Mesodermal cell (in vitro differentiated cells): ENCODE measurements at regions not wholly inside any gene's neighbourhood (a gene's known extent, or its start where the extent isn't known, plus 50 kb on each side); places are given as distances from the start of the nearest gene placed in this dataset.
"Not testable (repeated sequence)": the region's sequence is repeated elsewhere in the genome, so short reads cannot be mapped to it uniquely, and the experiment has no call there.

ENCODE experiments used
- H3K27ac ChIP-seq: 2 replicates; pipeline ENCODE4 v1.7.0; 2013; ENCODE audit warnings: mild to moderate bottlenecking, low read depth, low read length, moderate library complexity; ENCODE audit not compliant: severe bottlenecking
- H3K36me3 ChIP-seq: 2 replicates; pipeline ENCODE4 v1.7.1; 2013; ENCODE audit warnings: mild to moderate bottlenecking, low read length, moderate library complexity; ENCODE audit not compliant: control insufficient read depth, insufficient read depth
- H3K4me1 ChIP-seq: one replicate; pipeline ENCODE4 v1.7.1; 2013; ENCODE audit warnings: mild to moderate bottlenecking, low read length; ENCODE audit not compliant: insufficient read depth, control insufficient read depth, poor library complexity, severe bottlenecking
- H3K4me3 ChIP-seq: 2 replicates; pipeline ENCODE4 v1.7.0; 2013; ENCODE audit warnings: low read length, control low read depth, mild to moderate bottlenecking; ENCODE audit not compliant: insufficient read depth, poor library complexity, severe bottlenecking; ENCODE audit errors: extremely low read depth
- H3K9me3 ChIP-seq: 2 replicates; pipeline ENCODE4 v1.7.1; 2013; ENCODE audit warnings: mild to moderate bottlenecking, low read length, moderate library complexity; ENCODE audit not compliant: control insufficient read depth
- WGBS, 2 experiments: methylation state at CpG; one replicate each; pipeline ENCODE4 v1.1.5; 2013; ENCODE audit warnings: missing lambda C conversion rate in 2 of 2; ENCODE audit not compliant: insufficient coverage in 2 of 2; 5-methylcytosine and 5-hydroxymethylcytosine counted together

DNA sequence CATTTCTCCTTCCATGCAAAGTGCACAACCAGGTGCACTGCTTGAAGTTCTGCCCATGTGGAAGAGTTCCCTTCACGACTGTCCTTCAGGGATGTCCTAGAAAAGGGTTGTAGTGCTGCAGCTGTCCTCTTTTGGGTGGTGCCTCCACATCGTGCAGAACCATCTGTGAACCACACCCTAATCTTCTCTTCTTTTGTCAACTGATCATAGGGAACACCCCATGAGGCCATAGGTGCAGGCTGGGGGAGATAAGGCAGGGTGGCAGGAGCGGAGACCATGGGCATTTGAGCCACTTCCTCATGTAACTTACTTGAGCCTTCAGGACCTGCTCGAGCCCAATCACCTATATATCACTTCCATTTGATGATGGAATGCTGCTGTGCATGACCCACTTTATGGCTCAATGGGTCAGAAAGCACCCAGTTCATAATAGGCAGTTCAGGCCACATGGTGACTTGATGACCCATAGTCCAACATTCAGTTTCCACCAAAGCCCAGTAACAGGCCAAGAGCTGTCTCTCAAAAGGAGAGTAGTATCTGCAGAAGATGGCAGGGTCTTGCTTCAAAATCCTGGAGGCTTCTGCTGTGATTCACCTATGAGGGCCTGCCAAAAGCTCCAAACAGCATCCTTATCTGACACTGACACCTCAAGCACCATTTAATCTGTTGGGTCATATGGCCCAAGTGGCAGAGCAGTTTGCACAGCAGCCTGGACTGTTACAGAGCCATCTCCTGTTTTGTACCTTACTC is 84.7 kb upstream of the CYRIA start:
- no peak overlapping the region for H3K4me3 ChIP-seq
- H3K36me3 ChIP-seq = no peaks in the 10 kb centered on the region
- H3K27ac ChIP-seq = no peak overlapping the region
- H3K4me1 ChIP-seq = peaks cover 4% of the 10 kb centered on the region
- 90 to 93% methylated on average over 3 of the region's 4 CpGs for WGBS, 2 experiments
- no peaks in the 10 kb centered on the region for H3K9me3 ChIP-seq

DNA sequence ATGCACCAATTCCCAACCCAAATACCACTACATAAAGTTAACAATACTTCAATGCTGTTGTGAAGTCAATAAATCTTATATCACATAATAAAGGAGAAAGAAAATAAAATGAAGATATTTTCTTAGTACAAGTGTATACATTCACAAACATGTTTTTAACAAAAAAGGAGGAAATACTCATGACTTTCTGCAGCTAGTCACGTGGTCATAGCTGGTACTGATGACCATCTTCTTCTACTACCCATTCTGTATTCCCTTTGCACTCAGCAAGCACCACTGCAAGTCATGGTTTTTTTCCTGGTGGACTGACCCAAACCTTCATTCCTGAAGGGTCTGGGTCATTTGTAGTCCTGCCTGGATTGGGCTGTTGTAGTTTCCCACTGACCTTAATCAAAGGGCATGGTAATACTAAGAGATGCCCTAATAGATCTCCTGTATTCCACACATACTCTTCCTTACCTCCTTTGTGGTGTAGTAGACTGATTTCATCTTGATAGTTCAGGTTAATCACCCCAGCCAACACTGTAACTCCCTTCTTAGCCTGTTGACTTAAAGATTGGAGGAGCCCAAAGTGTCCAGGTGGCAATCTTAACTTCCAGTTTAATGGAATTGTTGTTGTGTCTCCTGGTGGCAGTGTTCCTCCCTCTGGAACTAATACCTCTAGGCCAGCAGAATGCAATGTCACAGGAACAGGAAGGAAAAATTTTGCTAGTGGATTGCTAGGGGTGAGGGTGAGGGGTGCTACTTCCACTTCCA is 83.1 kb upstream of the CYRIA start:
- H3K36me3 ChIP-seq, H3K4me1 ChIP-seq, H3K27ac ChIP-seq, H3K9me3 ChIP-seq, H3K4me3 ChIP-seq: not testable (repeated sequence)
- WGBS, 2 experiments = 80 to 86% methylated on average over 1 of the region's 1 CpG

DNA sequence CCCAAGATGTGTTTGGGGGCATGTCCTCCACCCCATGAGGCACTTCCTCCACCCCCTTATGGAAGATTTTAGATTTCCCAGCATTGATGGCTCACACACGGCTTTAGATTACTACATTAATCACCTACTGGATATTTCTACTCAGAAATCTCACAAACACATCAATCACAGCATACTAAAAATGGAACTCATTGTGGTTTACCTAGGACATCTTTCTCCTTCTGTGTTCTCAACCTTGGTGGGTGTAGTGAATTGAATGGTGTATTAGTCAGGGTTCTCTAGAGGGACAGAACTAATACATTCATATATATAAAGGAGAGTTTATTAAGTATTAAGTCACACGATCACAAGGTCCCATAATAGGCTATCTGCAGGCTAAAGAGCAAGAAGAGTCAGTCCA is 82.1 kb upstream of the CYRIA start:
- no peaks in the 10 kb centered on the region for H3K36me3 ChIP-seq
- H3K4me1 ChIP-seq = peaks cover 4% of the 10 kb centered on the region
- 100% methylated on average over 1 of the region's 2 CpGs; no CpG with 5 or more reads in 1 of the 2 experiments for WGBS, 2 experiments
- no peaks in the 10 kb centered on the region for H3K9me3 ChIP-seq
- H3K27ac ChIP-seq = no peak overlapping the region
- no peak overlapping the region for H3K4me3 ChIP-seq

DNA sequence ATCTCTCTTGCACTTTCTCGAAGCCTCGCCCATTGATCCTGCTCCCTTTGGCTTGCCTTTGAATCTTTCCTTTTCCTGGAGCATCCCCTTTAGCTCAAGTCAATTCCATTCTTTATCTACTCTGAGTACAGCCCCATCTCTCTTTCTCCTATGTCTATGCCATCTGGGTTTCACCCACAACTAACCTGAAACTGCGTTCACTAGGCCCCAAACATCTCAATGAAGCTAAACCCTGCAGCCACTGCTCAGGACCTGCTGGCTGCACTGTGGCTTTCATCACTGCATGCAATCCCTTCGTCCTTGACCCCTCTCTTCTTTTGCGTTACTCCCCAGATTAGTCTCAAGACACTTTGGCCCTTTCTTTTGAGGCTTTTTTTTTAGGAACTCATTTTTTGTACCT is 81.6 kb upstream of the CYRIA start:
- 92 to 93% methylated on average over 4 to 5 of the region's 5 CpGs for WGBS, 2 experiments
- no peak overlapping the region for H3K4me3 ChIP-seq
- no peaks in the 10 kb centered on the region for H3K9me3 ChIP-seq
- no peaks in the 10 kb centered on the region for H3K36me3 ChIP-seq
- H3K27ac ChIP-seq = no peak overlapping the region
- peaks cover 4% of the 10 kb centered on the region for H3K4me1 ChIP-seq

DNA sequence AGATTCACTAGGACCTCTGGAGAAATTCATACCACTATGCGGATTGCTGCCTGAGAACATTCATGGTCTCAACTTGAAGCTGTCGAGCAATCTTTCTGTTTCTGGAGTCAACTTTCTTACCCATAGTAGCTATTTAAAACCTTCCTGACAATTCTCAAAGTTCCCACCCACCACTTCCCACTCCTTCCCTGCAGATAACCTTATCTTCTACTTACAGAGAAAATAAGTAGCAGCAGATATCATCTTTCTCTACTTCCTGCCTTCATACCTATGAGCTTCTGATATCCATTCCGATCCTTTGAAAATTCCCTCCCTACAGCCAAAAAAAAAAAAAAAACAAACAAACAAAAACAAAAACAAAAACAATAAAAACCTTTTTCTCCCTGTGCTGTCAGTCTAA is 81.2 kb upstream of the CYRIA start:
- no peak overlapping the region for H3K4me3 ChIP-seq
- H3K36me3 ChIP-seq = no peaks in the 10 kb centered on the region
- no peak overlapping the region for H3K27ac ChIP-seq
- H3K4me1 ChIP-seq = peaks cover 4% of the 10 kb centered on the region
- WGBS, 2 experiments = 75 to 88% methylated on average over 3 of the region's 3 CpGs
- H3K9me3 ChIP-seq = no peaks in the 10 kb centered on the region

DNA sequence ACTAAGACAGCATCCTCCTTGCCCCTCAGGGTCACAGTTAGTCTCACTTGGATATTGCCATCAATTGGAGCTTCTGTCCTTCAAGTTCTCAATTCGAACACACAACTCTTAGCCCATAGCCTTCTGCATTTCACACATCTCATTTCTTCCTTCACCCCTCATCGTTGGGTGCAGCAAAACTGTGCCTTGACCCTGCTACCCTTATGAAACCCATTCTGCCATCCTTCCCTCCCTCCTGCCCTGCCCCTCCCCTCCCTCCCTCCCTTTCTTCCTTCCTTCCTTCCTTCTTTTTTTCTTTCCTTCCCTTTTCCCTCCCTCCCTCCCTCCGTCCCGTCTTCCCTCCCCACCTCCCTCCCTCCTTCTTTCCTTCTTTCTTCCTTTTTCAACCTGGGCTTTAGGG is 80.7 kb upstream of the CYRIA start:
- Histone ChIP-seq H3K27ac (no peak overlapping the region), H3K4me3 (no peak overlapping the region), H3K4me1 (peaks cover 4% of the 10 kb centered on the region), H3K9me3 (no peaks in the 10 kb centered on the region), H3K36me3 (no peaks in the 10 kb centered on the region)
- 83 to 89% methylated on average over 2 to 4 of the region's 4 CpGs for WGBS, 2 experiments

DNA sequence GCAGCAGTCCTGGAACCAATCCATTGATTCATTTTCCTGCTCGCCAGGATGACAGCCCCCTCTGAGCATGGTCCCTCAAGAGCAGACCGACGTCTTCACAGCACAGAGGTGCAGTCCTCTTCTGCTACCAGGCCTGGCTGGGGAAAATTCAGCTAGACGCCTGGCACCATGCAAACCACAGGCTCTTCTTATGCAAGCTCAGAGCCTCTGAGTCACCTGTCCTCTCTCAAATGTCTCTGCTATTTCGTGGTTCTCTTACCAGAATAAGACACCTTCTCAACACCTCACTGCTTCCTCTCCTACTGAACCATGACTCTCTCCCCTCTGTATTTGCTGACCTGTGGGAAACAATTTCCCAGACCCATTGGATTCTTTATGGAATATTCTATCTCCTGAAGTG is 79.8 kb upstream of the CYRIA start:
- no peak overlapping the region for H3K4me3 ChIP-seq
- H3K36me3 ChIP-seq = no peaks in the 10 kb centered on the region
- 86 to 91% methylated on average over 5 of the region's 5 CpGs for WGBS, 2 experiments
- H3K9me3 ChIP-seq = no peaks in the 10 kb centered on the region
- no peak overlapping the region for H3K27ac ChIP-seq
- peaks cover 4% of the 10 kb centered on the region for H3K4me1 ChIP-seq

DNA sequence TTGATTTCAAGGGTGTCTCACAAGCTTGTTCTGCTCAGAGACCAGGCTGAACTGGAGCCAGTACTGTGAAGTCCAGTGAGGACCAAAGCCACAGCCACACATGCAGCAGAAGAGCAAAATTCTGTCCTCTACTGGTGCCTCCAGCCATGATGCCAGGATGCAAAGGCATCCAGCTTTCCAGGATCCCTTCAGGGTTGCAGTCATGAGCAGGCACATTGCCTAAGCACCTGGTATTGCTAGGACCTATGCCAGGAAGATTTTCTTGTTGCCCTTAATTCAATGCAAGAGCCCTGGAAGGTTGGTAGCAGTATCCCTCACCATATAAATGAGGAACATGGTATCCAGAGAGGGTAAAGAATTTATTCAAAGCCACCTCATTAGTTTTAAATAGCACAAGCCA is 78.9 kb upstream of the CYRIA start:
- no peaks in the 10 kb centered on the region for H3K36me3 ChIP-seq
- no peaks in the 10 kb centered on the region for H3K9me3 ChIP-seq
- H3K27ac ChIP-seq = no peak overlapping the region
- H3K4me3 ChIP-seq = no peak overlapping the region
- H3K4me1 ChIP-seq = peaks cover 4% of the 10 kb centered on the region

DNA sequence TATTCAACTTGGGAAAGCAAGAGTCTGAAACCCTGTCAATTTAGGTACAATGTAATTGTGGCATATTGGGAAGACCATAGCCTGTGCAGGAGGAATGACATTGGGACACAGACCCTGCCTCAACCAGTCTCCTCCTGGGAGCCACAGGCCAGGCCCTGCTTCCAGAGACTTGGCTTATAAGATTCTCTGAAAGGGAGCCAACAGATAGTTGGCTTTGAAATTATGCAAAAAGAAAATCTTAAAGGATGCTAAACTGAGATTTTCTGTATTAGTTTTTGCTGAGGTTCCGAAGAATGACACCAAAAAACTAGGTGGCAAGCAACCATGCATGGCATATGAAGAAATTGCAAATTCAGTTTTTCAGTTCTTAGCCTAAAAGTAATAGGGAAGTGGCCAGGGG is 76.4 kb upstream of the CYRIA start:
- WGBS, 2 experiments = 82 to 100% methylated on average over 1 of the region's 1 CpG
- H3K36me3 ChIP-seq = no peaks in the 10 kb centered on the region
- no peak overlapping the region for H3K27ac ChIP-seq
- H3K4me1 ChIP-seq = peaks cover 4% of the 10 kb centered on the region
- H3K9me3 ChIP-seq = no peaks in the 10 kb centered on the region
- no peak overlapping the region for H3K4me3 ChIP-seq

DNA sequence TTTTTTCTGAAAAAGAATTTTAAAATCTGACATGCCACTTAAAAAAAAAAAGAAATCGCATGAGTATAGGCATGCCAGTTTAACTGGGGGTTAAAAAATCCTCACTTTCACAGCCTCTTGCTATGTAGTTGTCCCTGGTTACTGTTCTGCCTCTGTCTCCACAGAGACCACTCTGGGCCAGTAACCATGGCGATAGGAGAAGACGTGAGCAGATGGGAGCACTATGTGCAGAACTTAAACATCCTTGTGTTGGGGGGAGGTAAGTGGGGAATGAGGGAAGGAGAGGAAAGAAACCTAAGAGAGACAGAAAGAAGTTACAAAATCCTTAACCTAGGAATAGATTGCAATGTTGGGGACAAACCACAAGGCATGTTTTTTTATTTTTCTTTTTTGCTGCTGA is 75.9 kb upstream of the CYRIA start:
- H3K4me3 ChIP-seq = no peak overlapping the region
- H3K4me1 ChIP-seq = no peaks in the 10 kb centered on the region
- no peaks in the 10 kb centered on the region for H3K9me3 ChIP-seq
- H3K36me3 ChIP-seq = no peaks in the 10 kb centered on the region
- 83 to 100% methylated on average over 1 to 2 of the region's 3 CpGs for WGBS, 2 experiments
- H3K27ac ChIP-seq = no peak overlapping the region
